ENCODE measurements at regions not wholly inside any gene's neighbourhood (a gene's known extent, or its start where the extent isn't known, plus 50 kb on each side); places are given as distances from the start of the nearest gene placed in this dataset.

DNA sequence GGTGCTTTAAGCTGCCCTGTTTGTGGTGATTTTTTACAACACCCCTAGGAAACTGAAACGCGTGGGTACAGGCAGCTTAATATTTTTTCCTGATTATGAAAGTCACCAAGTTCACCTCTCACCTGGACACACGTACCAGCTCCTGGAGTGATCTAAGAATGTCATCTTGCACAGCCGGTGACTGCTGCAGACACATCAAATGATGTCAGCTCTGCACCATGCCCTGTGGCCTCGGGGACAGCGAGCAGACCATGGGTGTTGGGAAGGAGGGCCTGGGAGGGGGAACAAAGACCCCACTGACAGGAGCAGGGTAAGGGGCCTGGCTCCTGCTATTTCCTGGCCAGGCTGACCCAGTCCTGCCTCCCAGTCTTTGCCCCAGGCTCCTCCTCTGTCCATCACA is 272.7 kb downstream of the PARN start:
- Histone ChIP-seq H3K27me3 (ENCODE audit: control insufficient read depth in 4 of 4, insufficient read depth in 4 of 4, low read length in 3 of 4) (no peaks in the 10 kb centered on the region), H3K4me1 (ENCODE audit: control insufficient read depth in 4 of 4, insufficient read depth in 4 of 4, low read length in 3 of 4) (no peaks in the 10 kb centered on the region), H3K36me3 (ENCODE audit: control insufficient read depth in 4 of 4, insufficient read depth in 3 of 4, low read depth in 1 of 4, low read length in 3 of 4) (no peaks in the 10 kb centered on the region), H3K9me3 (ENCODE audit: control insufficient read depth in 4 of 4, low read length in 3 of 4) (no peaks in the 10 kb centered on the region), H3K4me3 (ENCODE audit: low read depth in 1 of 3, low read length in 3 of 3) (no peak overlapping the region), H3K27ac (ENCODE audit: low read depth in 1 of 2, low read length in 2 of 2) (no peak overlapping the region), H3K9ac (ENCODE audit: low read depth in 1 of 2, low read length in 2 of 2) (no peak overlapping the region)
- TF ChIP-seq NR2F2 (IDR thresholded peaks at IDR 0.05) (no peak), RAD21 (IDR thresholded peaks at IDR 0.05) (no peak), REST (IDR thresholded peaks at IDR 0.05) (no peak), YY1 (IDR thresholded peaks at IDR 0.05) (no peak), MAX (IDR thresholded peaks at IDR 0.05) (no peak), GABPA (IDR thresholded peaks at IDR 0.05 in 1 of 2, conservative IDR thresholded peaks at IDR 0.05 in 1 of 2) (no peak), SP1 (IDR thresholded peaks at IDR 0.05) (no peak), FOXA1 (IDR thresholded peaks at IDR 0.05) (no peak), HNF4A (conservative IDR thresholded peaks at IDR 0.05) (no peak)
- TF ChIP-seq, protein P1, sequence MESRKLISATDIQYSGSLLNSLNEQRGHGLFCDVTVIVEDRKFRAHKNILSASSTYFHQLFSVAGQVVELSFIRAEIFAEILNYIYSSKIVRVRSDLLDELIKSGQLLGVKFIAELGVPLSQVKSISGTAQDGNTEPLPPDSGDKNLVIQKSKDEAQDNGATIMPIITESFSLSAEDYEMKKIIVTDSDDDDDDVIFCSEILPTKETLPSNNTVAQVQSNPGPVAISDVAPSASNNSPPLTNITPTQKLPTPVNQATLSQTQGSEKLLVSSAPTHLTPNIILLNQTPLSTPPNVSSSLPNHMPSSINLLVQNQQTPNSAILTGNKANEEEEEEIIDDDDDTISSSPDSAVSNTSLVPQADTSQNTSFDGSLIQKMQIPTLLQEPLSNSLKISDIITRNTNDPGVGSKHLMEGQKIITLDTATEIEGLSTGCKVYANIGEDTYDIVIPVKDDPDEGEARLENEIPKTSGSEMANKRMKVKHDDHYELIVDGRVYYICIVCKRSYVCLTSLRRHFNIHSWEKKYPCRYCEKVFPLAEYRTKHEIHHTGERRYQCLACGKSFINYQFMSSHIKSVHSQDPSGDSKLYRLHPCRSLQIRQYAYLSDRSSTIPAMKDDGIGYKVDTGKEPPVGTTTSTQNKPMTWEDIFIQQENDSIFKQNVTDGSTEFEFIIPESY (IDR thresholded peaks at IDR 0.05): no peak
- DNase-seq (ENCODE audit: low spot score): no peak
- 88% methylated on average over 6 of the region's 6 CpGs for WGBS

- H3K9ac ChIP-seq (ENCODE audit: low read depth in 1 of 2, low read length in 2 of 2): no peak overlapping the region
- no peak overlapping the region for H3K4me3 ChIP-seq (ENCODE audit: low read depth in 1 of 3, low read length in 3 of 3)
- H3K27ac ChIP-seq (ENCODE audit: low read depth in 1 of 2, low read length in 2 of 2): no peak overlapping the region
- no peaks in the 10 kb centered on the region for H3K4me1 ChIP-seq (ENCODE audit: control insufficient read depth in 4 of 4, insufficient read depth in 4 of 4, low read length in 3 of 4)
- no peak for DNase-seq (ENCODE audit: low spot score)
- H3K36me3 ChIP-seq (ENCODE audit: control insufficient read depth in 4 of 4, insufficient read depth in 3 of 4, low read depth in 1 of 4, low read length in 3 of 4): no peaks in the 10 kb centered on the region
- WGBS: 92% methylated on average over 11 of the region's 11 CpGs
- H3K9me3 ChIP-seq (ENCODE audit: control insufficient read depth in 4 of 4, low read length in 3 of 4): no peaks in the 10 kb centered on the region
- TF ChIP-seq ATF3 (IDR thresholded peaks at IDR 0.05): no peak
- TF ChIP-seq GABPA (IDR thresholded peaks at IDR 0.05 in 1 of 2, conservative IDR thresholded peaks at IDR 0.05 in 1 of 2): no peak
- TF ChIP-seq YY1 (IDR thresholded peaks at IDR 0.05): no peak
- TF ChIP-seq, protein P2, sequence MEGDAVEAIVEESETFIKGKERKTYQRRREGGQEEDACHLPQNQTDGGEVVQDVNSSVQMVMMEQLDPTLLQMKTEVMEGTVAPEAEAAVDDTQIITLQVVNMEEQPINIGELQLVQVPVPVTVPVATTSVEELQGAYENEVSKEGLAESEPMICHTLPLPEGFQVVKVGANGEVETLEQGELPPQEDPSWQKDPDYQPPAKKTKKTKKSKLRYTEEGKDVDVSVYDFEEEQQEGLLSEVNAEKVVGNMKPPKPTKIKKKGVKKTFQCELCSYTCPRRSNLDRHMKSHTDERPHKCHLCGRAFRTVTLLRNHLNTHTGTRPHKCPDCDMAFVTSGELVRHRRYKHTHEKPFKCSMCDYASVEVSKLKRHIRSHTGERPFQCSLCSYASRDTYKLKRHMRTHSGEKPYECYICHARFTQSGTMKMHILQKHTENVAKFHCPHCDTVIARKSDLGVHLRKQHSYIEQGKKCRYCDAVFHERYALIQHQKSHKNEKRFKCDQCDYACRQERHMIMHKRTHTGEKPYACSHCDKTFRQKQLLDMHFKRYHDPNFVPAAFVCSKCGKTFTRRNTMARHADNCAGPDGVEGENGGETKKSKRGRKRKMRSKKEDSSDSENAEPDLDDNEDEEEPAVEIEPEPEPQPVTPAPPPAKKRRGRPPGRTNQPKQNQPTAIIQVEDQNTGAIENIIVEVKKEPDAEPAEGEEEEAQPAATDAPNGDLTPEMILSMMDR (IDR thresholded peaks at IDR 0.05; ENCODE audit: low read depth, low read length, missing input control): no peak
- TF ChIP-seq EGR1 (IDR thresholded peaks at IDR 0.05; ENCODE audit: low read depth in 2 of 2): no peak
- TF ChIP-seq NR2F2 (IDR thresholded peaks at IDR 0.05): no peak
- no peak for TF ChIP-seq REST (IDR thresholded peaks at IDR 0.05)
- no peak for TF ChIP-seq JUND (IDR thresholded peaks at IDR 0.05)
- no peak for TF ChIP-seq TAF1 (conservative IDR thresholded peaks at IDR 0.05)
- TF ChIP-seq RAD21 (IDR thresholded peaks at IDR 0.05): no peak
- no peak for TF ChIP-seq SP1 (IDR thresholded peaks at IDR 0.05)
- H3K27me3 ChIP-seq (ENCODE audit: control insufficient read depth in 4 of 4, insufficient read depth in 4 of 4, low read length in 3 of 4): no peaks in the 10 kb centered on the region
These were observed 274.0 kb downstream of the PARN start for GRCh38 chr16:14356064-14356463.
